Activated CD4-positive, alpha-beta T cell treated with anti-CD3 and anti-CD28 coated beads for 36 hours (primary cell): ENCODE measurements at regions not wholly inside any gene's neighbourhood (a gene's known extent, or its start where the extent isn't known, plus 50 kb on each side); places are given as distances from the start of the nearest gene placed in this dataset.

Source experiments
- ATAC-seq: fragments of 200-7000 bp; cut with Tn5 transposase; one replicate; pipeline ENCODE4 v1.10.0; 2021; ENCODE audit warnings: mild to moderate bottlenecking, moderate library complexity
- CTCF ChIA-PET: fragments of 350-600 bp; sonication (Branson Sonifier 250); formaldehyde crosslinking; loops from one replicate; lab custom pipeline; 2021; ENCODE audit warnings: antibody characterized with exemption; lab: Charles Lee
- POLR2A ChIA-PET: fragments of 350-600 bp; sonication (Branson Sonifier 250); formaldehyde crosslinking; loops from one replicate; lab custom pipeline; 2021; ENCODE audit warnings: antibody characterized with exemption, inconsistent platforms; lab: Charles Lee
- DNase-seq: peaks from one replicate; pipeline ENCODE4 v3.0.0-alpha.2; 2020
- H3K27ac Mint-ChIP-seq: one replicate; pipeline ENCODE4 v1.8.0; 2021; ENCODE audit warnings: mixed read lengths
- H3K27me3 Mint-ChIP-seq: one replicate; pipeline ENCODE4 v1.8.0; 2021; ENCODE audit warnings: mixed read lengths
- H3K36me3 Mint-ChIP-seq: one replicate; pipeline ENCODE4 v1.8.0; 2021; ENCODE audit warnings: low read depth, mixed read lengths
- H3K4me1 Mint-ChIP-seq: one replicate; pipeline ENCODE4 v1.8.0; 2021; ENCODE audit warnings: mixed read lengths
- H3K4me3 Mint-ChIP-seq: one replicate; pipeline ENCODE4 v1.8.0; 2021; ENCODE audit warnings: mild to moderate bottlenecking, moderate library complexity, mixed read lengths
- H3K9me3 Mint-ChIP-seq: one replicate; pipeline ENCODE4 v1.8.0; 2021; ENCODE audit warnings: low read depth, mixed read lengths
- intact Hi-C, 2 experiments: fragments of 100-400 bp; cut with DNase I in 1 of 2; cut with micrococcal nuclease in 1 of 2; formaldehyde crosslinking; loops; one replicate each; pipeline versions ENCODE4 v1.14.2 to v1.15.1; 2022 to 2024; cut with DNase I, micrococcal nuclease

DNA sequence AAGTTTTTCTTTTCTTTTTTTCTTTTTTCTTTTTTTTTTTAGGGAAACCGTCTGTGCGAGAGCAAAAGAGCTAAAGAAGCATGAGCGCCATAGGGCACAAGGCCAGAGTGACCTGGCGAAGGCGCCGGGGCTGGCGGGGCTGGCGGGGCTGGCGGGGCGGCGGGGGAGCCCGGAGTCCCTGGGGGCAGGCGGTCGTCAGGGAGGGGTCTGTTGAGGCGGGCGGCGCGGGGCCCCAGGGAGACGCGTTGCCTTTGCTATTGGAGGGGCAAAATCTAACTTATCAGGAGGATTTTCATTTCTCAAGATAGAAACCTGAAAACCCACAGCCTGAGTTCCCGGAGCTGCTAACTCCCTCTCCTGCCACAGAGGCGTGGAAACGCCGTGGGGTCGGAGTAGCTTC is 135.6 kb upstream of the SMAD1 start:
- H3K27me3 Mint-ChIP-seq: peaks cover 2% of the 10 kb centered on the region
- no peak for ATAC-seq
- no peak overlapping the region for H3K4me3 Mint-ChIP-seq
- DNase-seq: no peak
- no peak overlapping the region for H3K27ac Mint-ChIP-seq
- no peaks in the 10 kb centered on the region for H3K4me1 Mint-ChIP-seq
- H3K36me3 Mint-ChIP-seq: no peaks in the 10 kb centered on the region
- ChIA-PET POLR2A (no interaction called here), CTCF (no interaction called here)
- intact Hi-C loops: no loop called here
- H3K9me3 Mint-ChIP-seq: no peaks in the 10 kb centered on the region

DNA sequence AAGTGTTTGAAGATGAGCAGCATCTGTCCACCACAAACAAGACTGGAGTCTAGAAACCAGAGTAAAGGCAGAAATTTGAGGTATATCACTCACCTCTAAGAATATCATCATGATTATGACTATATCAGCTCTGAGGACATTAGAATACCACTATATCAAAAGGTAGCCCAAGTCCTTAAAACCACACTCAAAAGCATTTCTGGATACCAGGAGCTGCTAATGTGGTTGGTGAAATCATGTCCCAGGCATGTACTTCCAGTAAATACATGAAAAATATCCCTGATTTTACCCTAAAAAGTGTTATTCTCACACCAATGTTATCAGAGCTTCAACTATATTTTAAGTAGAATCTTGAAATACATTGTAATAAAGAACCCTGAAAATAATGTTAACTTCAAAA is 136.3 kb upstream of the SMAD1 start:
- no peak for DNase-seq
- Mint-ChIP-seq H3K27me3 (peaks cover 2% of the 10 kb centered on the region), H3K36me3 (no peaks in the 10 kb centered on the region), H3K4me3 (no peak overlapping the region), H3K9me3 (no peaks in the 10 kb centered on the region), H3K27ac (no peak overlapping the region), H3K4me1 (no peaks in the 10 kb centered on the region)
- CTCF ChIA-PET: no interaction called here
- intact Hi-C loops: no loop called here
- POLR2A ChIA-PET: no interaction called here
- ATAC-seq: no peak

DNA sequence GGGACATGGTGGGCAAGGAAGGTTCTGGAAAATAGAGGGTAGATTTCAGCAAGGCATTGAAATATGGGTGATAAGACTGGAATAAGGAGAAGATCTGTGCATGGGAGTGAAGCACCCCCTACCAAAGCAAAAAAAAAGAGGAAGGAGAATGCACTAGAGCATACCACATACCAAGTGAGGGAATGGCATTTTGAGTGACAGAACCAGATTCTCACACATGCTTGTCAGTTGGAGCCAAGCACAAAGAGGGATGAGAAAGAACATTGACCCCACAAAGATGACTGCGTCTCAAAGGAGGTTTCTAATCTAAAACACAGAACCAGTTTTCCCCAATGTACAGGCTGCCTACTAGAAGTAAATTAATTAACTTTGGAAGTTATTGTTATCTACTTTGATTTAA is 140.3 kb upstream of the SMAD1 start:
- no peak overlapping the region for H3K4me3 Mint-ChIP-seq
- no peak overlapping the region for H3K27ac Mint-ChIP-seq
- H3K4me1 Mint-ChIP-seq: no peaks in the 10 kb centered on the region
- no peaks in the 10 kb centered on the region for H3K9me3 Mint-ChIP-seq
- no peaks in the 10 kb centered on the region for H3K27me3 Mint-ChIP-seq
- ChIA-PET CTCF (no interaction called here), POLR2A (no interaction called here)
- DNase-seq (no peak), ATAC-seq (no peak)
- intact Hi-C loops: no loop called here
- H3K36me3 Mint-ChIP-seq: no peaks in the 10 kb centered on the region

DNA sequence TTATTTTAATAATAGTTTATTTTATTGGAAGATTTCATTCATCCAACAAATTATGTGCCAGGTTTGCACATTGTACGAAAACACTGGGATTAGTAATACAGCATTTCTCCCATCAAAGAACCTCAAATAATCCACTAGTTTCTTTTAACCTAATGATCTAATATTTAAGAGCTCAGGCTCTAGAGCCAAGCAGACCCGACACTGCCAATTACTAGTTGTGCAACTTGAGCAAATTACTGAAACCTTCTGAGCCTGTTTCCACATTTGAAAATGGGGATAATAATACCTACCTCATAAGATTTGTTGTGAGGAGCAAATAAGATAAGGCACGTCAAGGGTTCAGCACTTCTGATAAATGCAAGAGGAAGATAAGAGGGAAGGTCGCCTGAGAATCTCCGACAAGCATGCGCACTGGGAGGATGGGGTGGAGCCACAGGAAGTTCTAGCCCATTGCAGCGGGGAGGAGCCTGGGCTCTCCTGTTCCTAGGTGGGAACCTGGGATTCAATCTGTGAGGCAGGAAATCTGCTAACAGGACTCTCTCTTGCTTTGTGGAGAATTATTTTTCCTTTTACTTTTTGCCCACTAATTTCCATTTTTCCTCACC is 141.5 kb upstream of the SMAD1 start:
- ChIA-PET POLR2A (no interaction called here), CTCF (no interaction called here)
- Mint-ChIP-seq H3K4me1 (no peaks in the 10 kb centered on the region), H3K9me3 (no peaks in the 10 kb centered on the region), H3K27ac (no peak overlapping the region), H3K27me3 (no peaks in the 10 kb centered on the region), H3K36me3 (no peaks in the 10 kb centered on the region), H3K4me3 (no peak overlapping the region)
- DNase-seq (no peak), ATAC-seq (no peak)
- intact Hi-C loops: no loop called here

DNA sequence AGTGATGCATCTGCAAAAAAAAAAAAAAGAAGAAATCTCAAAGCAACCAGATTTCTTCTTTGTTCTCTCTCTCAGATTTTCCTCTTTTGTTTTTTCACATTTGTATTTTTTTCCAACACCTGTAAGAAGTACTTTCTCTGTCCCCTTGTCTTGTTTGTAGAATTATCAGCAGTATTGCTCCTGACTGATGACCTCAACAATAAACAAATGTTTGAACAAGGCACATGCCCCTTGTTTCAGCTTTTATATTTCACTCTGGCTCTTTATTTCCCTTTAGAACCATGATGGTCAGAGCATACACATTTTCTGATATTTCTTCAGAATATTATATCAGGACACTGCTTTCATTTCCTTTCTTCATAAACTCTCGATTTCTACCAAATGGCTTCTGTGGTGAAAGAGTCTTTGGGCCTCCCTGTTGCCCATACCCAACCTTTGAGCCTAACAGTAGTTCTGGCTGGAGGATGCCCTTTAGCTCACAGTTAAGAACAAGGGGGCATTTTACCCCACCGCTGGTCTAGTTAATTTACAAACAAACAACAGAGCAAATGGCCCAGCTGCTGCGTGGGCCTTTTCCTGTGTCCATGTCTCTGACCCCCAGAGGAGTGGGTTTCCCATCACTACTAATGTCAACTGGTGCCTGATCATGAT is 142.5 kb upstream of the SMAD1 start:
- DNase-seq (no peak), ATAC-seq (no peak)
- Mint-ChIP-seq H3K36me3 (no peaks in the 10 kb centered on the region), H3K4me1 (no peaks in the 10 kb centered on the region), H3K9me3 (no peaks in the 10 kb centered on the region), H3K4me3 (no peak overlapping the region), H3K27me3 (no peaks in the 10 kb centered on the region), H3K27ac (no peak overlapping the region)
- ChIA-PET CTCF (no interaction called here), POLR2A (no interaction called here)
- intact Hi-C loops: no loop called here

DNA sequence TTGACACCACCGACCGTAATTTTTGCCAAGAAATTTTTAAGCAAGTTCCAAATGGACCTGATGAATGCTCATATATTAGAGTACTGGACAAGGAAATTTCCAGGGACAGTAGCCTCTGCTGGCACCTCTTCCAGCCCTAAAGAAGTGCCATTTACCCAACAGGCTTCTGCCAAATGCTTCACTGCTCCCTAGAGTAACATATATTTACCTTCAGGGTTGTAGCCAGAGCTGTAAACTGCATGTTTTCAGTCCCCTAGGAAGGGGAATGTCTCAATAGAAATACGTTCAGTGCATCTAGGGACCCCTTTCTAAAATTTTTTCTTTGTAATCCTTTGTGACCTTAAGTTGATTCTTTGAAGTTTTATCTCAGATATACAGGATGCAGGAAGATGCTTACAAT is 143.1 kb upstream of the SMAD1 start:
- DNase-seq (no peak), ATAC-seq (no peak)
- no peaks in the 10 kb centered on the region for H3K9me3 Mint-ChIP-seq
- intact Hi-C loops: no loop called here
- H3K4me1 Mint-ChIP-seq: no peaks in the 10 kb centered on the region
- ChIA-PET POLR2A (no interaction called here), CTCF (interaction anchor here (0.8 kb wide), 1 partner anchor 14 kb away, joined by 3 read pairs; no protein-coding TSS in a partner anchor)
- no peak overlapping the region for H3K27ac Mint-ChIP-seq
- no peaks in the 10 kb centered on the region for H3K27me3 Mint-ChIP-seq
- no peak overlapping the region for H3K4me3 Mint-ChIP-seq
- H3K36me3 Mint-ChIP-seq: no peaks in the 10 kb centered on the region

GRCh38 chr4:145337391-145337790 is 144.3 kb upstream of the SMAD1 start:
- Mint-ChIP-seq H3K4me1 (no peaks in the 10 kb centered on the region), H3K27ac (no peak overlapping the region), H3K36me3 (no peaks in the 10 kb centered on the region), H3K27me3 (no peaks in the 10 kb centered on the region), H3K4me3 (no peak overlapping the region), H3K9me3 (no peaks in the 10 kb centered on the region)
- DNase-seq (no peak), ATAC-seq (no peak)
- ChIA-PET POLR2A (no interaction called here), CTCF (interaction anchor here (1.1 kb wide), 1 partner anchor 22 kb away, joined by 4 read pairs; no protein-coding TSS in a partner anchor)
- intact Hi-C loops: no loop called here

DNA sequence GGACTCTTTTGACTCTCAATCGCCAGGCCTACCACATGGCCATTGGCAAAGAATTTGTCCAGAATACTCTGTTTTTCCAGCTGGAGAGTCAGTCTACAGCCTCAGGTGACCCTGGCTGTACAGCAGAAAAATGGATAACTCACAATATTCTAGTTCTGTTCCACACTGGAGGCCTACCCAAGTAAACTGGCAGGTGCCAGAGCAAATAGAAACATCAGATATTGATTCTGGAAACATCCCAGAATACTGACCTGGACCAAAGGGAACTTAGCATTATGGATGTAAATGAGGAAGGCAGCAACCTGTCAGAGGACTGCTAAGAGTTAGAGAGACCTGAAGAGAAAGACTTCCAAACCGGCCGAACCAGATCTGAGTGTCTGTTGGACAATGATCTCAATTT is 147.9 kb upstream of the SMAD1 start:
- H3K9me3 Mint-ChIP-seq: no peaks in the 10 kb centered on the region
- CTCF ChIA-PET: no interaction called here
- DNase-seq (no peak), ATAC-seq (no peak)
- no peak overlapping the region for H3K4me3 Mint-ChIP-seq
- POLR2A ChIA-PET: no interaction called here
- H3K4me1 Mint-ChIP-seq: no peaks in the 10 kb centered on the region
- H3K27me3 Mint-ChIP-seq: peaks cover 2% of the 10 kb centered on the region
- intact Hi-C loops: no loop called here
- no peak overlapping the region for H3K27ac Mint-ChIP-seq
- H3K36me3 Mint-ChIP-seq: no peaks in the 10 kb centered on the region

DNA sequence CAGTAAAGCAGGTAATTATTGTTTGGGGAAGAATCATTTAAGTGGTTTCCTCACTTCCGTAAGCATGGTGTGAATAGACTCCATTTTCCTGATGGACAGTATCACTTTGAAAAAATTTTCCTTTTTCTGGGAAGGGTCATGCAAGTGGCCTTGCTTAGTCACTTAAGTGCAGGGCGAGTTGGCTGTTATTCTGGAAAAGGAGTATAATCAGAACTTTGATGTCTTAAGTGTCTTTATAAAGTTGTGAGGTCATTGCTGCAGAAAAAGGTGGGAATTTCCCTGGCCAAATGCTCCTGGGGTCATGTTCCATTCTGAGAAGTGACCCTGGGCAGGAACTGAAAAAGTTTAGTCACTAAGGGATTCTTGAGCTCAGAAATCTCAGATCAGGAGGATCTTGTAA is 146.1 kb upstream of the OTUD4 start:
- Mint-ChIP-seq H3K9me3 (peaks cover 10% of the 10 kb centered on the region), H3K36me3 (no peaks in the 10 kb centered on the region), H3K4me1 (no peaks in the 10 kb centered on the region), H3K4me3 (no peak overlapping the region), H3K27ac (no peak overlapping the region), H3K27me3 (peaks cover 17% of the 10 kb centered on the region)
- intact Hi-C loops: no loop called here
- no peak for DNase-seq
- no peak for ATAC-seq
- POLR2A ChIA-PET: no interaction called here
- CTCF ChIA-PET: no interaction called here

DNA sequence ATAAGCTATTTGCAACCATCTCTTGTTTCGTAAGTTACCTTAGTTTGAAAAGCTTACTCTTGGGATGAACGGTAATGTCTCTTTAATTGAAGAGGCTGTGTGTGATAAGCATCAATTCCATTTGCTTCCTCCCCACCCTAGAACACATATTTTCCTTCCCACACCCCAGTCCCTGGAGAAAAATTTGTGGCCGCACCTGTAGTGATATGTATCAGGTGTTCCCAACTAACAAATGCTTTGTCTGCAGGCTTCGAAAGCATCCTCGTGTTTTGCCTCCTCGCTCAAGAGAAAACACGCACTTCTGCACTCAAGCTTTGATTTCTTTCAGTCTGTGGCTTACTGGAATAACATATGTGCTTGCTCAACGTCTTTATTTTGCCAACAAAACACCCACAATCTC is 143.8 kb upstream of the OTUD4 start:
- intact Hi-C loops: no loop called here
- Mint-ChIP-seq H3K27me3 (peaks cover 15% of the 10 kb centered on the region), H3K27ac (no peak overlapping the region), H3K4me3 (no peak overlapping the region), H3K9me3 (peaks cover 10% of the 10 kb centered on the region), H3K36me3 (no peaks in the 10 kb centered on the region), H3K4me1 (no peaks in the 10 kb centered on the region)
- DNase-seq (no peak), ATAC-seq (no peak)
- ChIA-PET CTCF (interaction anchor here (1.1 kb wide), 1 partner anchor 14 kb away, joined by 3 read pairs; no protein-coding TSS in a partner anchor), POLR2A (interaction anchor here (0.6 kb wide), 1 partner anchor 11 kb away, joined by 4 read pairs; no protein-coding TSS in a partner anchor)

- ATAC-seq (no peak), DNase-seq (no peak)
- POLR2A ChIA-PET: no interaction called here
- Mint-ChIP-seq H3K27ac (no peak overlapping the region), H3K27me3 (peaks cover 12% of the 10 kb centered on the region), H3K9me3 (no peaks in the 10 kb centered on the region), H3K4me1 (no peaks in the 10 kb centered on the region), H3K4me3 (no peak overlapping the region), H3K36me3 (no peaks in the 10 kb centered on the region)
- intact Hi-C loops: no loop called here
- CTCF ChIA-PET: no interaction called here
Observed at GRCh38 chr4:145320294-145320693, 139.9 kb upstream of the OTUD4 start.

DNA sequence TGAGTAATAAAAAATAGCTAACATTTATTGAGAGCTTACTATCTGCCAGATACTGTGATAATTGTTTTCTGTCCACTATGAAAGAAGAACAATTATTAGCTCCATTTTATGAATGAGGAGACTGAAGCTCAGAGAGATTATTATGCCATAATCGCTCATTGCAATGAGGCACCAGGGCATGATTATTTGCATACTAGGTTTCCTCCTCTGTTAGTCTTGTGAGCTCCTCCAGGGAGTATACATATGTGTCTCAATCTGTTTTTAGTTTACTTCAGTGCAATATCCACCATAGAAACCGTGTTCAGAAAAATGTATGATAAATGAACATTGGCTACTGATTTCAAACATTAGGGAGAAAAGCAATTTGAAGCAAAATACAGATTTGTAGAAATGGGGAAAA is 139.4 kb upstream of the OTUD4 start:
- POLR2A ChIA-PET: no interaction called here
- CTCF ChIA-PET: interaction anchor here (0.5 to 0.7 kb wide), 2 partner anchors 12 to 176 kb away, joined by 3 to 6 read pairs; no protein-coding TSS in a partner anchor
- ATAC-seq (no peak), DNase-seq (no peak)
- no peaks in the 10 kb centered on the region for H3K4me1 Mint-ChIP-seq
- no peaks in the 10 kb centered on the region for H3K9me3 Mint-ChIP-seq
- H3K27me3 Mint-ChIP-seq: peaks cover 11% of the 10 kb centered on the region
- no peak overlapping the region for H3K27ac Mint-ChIP-seq
- H3K36me3 Mint-ChIP-seq: no peaks in the 10 kb centered on the region
- H3K4me3 Mint-ChIP-seq: no peak overlapping the region
- intact Hi-C loops: no loop called here
